Neural progenitor cell (in vitro differentiated cells): ENCODE measurements at regions not wholly inside any gene's neighbourhood (a gene's known extent, or its start where the extent isn't known, plus 50 kb on each side); places are given as distances from the start of the nearest gene placed in this dataset.

Source experiments
- CTCF ChIP-seq: fragments of 200-600 bp; sonication (generic); IDR thresholded peaks from 2 replicates; pipeline ENCODE4 v1.5.1; 2017; ENCODE audit warnings: antibody characterized with exemption, mild to moderate bottlenecking
- EZH2 ChIP-seq: fragments of 200-600 bp; sonication (generic); IDR thresholded peaks from 2 replicates; pipeline ENCODE4 v1.6.1; 2017; ENCODE audit warnings: antibody characterized with exemption, mild to moderate bottlenecking, moderate library complexity
- EZH2phosphoT487 ChIP-seq: fragments of 200-600 bp; sonication (generic); IDR thresholded peaks from 2 replicates; pipeline ENCODE4 v1.6.1; 2017; ENCODE audit warnings: antibody characterized with exemption

GRCh38 chr6:131356161-131356560 is 216.9 kb upstream of the ARG1 start:
- no peak for TF ChIP-seq EZH2
- TF ChIP-seq CTCF: no peak
- TF ChIP-seq EZH2phosphoT487: no peak
